HCT116 (cell line): ENCODE measurements at regions not wholly inside any gene's neighbourhood (a gene's known extent, or its start where the extent isn't known, plus 50 kb on each side); places are given as distances from the start of the nearest gene placed in this dataset.

Experiments
- ATAC-seq: fragments of 200-7000 bp; cut with Tn5 transposase; 2 replicates; pipeline ENCODE4 v1.9.1; 2020; ENCODE audit warnings: mild to moderate bottlenecking, moderate library complexity
- BruUV-seq: library from RNA; stranded (reverse); fragments of 400-500 nt; replicated peaks from 2 replicates; lab custom pipeline; 2021; lab: Mats Ljungman, UMichigan
- CTCF ChIA-PET: fragments of 300-600 bp; sonication (Branson Sonifier 250); formaldehyde crosslinking; loops from one replicate; lab custom pipeline; 2021; ENCODE audit warnings: antibody characterized with exemption; lab: Charles Lee
- POLR2A ChIA-PET: fragments of 300-600, 350-600 bp; sonication (Branson Sonifier 250); formaldehyde crosslinking; loops from one replicate; lab custom pipeline; 2021; ENCODE audit warnings: antibody characterized with exemption; lab: Charles Lee
- RAD21 ChIA-PET, 2 experiments: fragments of 300-600 bp; sonication (Branson Sonifier 250); formaldehyde crosslinking; loops; one replicate each; lab custom pipeline; 2023; ENCODE audit warnings: low total read pairs in 2 of 2; ENCODE audit not compliant: uncharacterized antibody in 2 of 2, unreplicated experiment in 2 of 2, low non-redundant PET in 1 of 2; lab: Charles Lee
- DNase-seq: peaks from one replicate; pipeline ENCODE4 v3.0.0-alpha.2; 2010; ENCODE audit warnings: low read depth, low spot score
- H2AFZ ChIP-seq: fragments of 200-600 bp; shearing (Covaris generic), sonication (generic); 2 replicates; pipeline ENCODE4 v1.6.1; 2017; ENCODE audit warnings: low read depth, mixed run types, mixed read lengths, antibody characterized with exemption, low read length; ENCODE audit not compliant: poor library complexity, severe bottlenecking
- H3K27ac ChIP-seq: 2 replicates; pipeline ENCODE4 v1.5.1; 2012; ENCODE audit warnings: low read depth, low read length
- H3K27me3 ChIP-seq: fragments of 200-600 bp; sonication (generic); 2 replicates; pipeline ENCODE4 v1.6.1; 2016; ENCODE audit warnings: mixed run types, low read length, mixed read lengths; ENCODE audit not compliant: insufficient read depth
- H3K36me3 ChIP-seq, 2 experiments: fragments of 200-500 bp in 1 of 2; fragments of 200-600 bp in 1 of 2; sonication (Bioruptor generic) in 1 of 2; sonication (generic) in 1 of 2; 2 replicates each; pipeline versions ENCODE4 v1.5.1 to v1.6.1; 2014 to 2016; ENCODE audit warnings: low read length in 2 of 2, inconsistent platforms in 1 of 2, mixed read lengths in 1 of 2, mixed run types in 1 of 2; ENCODE audit not compliant: insufficient read depth in 2 of 2, control insufficient read depth in 1 of 2
- H3K4me1 ChIP-seq, 2 experiments: fragments of 200-600 bp in 1 of 2; sonication (generic) in 1 of 2; 2 replicates each; pipeline versions ENCODE4 v1.5.1 to v1.6.1; 2012 to 2017; ENCODE audit warnings: low read length in 2 of 2, inconsistent platforms in 1 of 2, mild to moderate bottlenecking in 1 of 2, mixed read lengths in 1 of 2, mixed run types in 1 of 2, moderate library complexity in 1 of 2; ENCODE audit not compliant: insufficient read depth in 2 of 2, control insufficient read depth in 1 of 2
- H3K4me2 ChIP-seq: fragments of 200-600 bp; sonication (generic); 2 replicates; pipeline ENCODE4 v1.6.1; 2017; ENCODE audit warnings: mixed run types, low read length, mixed read lengths
- H3K4me3 ChIP-seq, 2 experiments: fragments of 200-600 bp in 1 of 2; sonication (generic) in 1 of 2; replicated peaks in 1 of 2; 2 replicates each; pipeline ENCODE4 v1.5.1; 2011 to 2016; ENCODE audit warnings: low read length in 2 of 2, control low read depth in 1 of 2, low read depth in 1 of 2, mild to moderate bottlenecking in 1 of 2, mixed read lengths in 1 of 2, mixed run types in 1 of 2
- H3K79me2 ChIP-seq: fragments of 200-600 bp; sonication (generic); 2 replicates; pipeline ENCODE4 v1.6.1; 2017; ENCODE audit warnings: mild to moderate bottlenecking, mixed run types, low read length, moderate library complexity, mixed read lengths; ENCODE audit not compliant: insufficient read depth
- H3K9ac ChIP-seq: fragments of 200-600 bp; sonication (generic); 2 replicates; pipeline ENCODE4 v1.6.1; 2016; ENCODE audit warnings: low read length, mixed read lengths
- H3K9me2 ChIP-seq: fragments of 200-600 bp; sonication (generic), shearing (Covaris generic); 2 replicates; pipeline ENCODE4 v1.6.1; 2017; ENCODE audit warnings: mixed run types, mild to moderate bottlenecking, moderate library complexity; ENCODE audit not compliant: insufficient read depth
- H3K9me3 ChIP-seq, 2 experiments: fragments of 200-500 bp in 1 of 2; fragments of 200-600 bp in 1 of 2; sonication (Bioruptor generic) in 1 of 2; sonication (generic) in 1 of 2; 2 replicates each; pipeline ENCODE4 v1.6.1; 2014 to 2017; ENCODE audit warnings: low read length in 2 of 2, mixed read lengths in 2 of 2, inconsistent platforms in 1 of 2, low read depth in 1 of 2, mild to moderate bottlenecking in 1 of 2, mixed run types in 1 of 2, moderate library complexity in 1 of 2; ENCODE audit not compliant: control insufficient read depth in 1 of 2, insufficient read depth in 1 of 2
- H4K20me1 ChIP-seq: fragments of 200-600 bp; sonication (generic), shearing (Covaris generic); 2 replicates; pipeline ENCODE4 v1.6.1; 2017; ENCODE audit warnings: mixed run types, mild to moderate bottlenecking, moderate library complexity; ENCODE audit not compliant: insufficient read depth
- CTCF ChIP-seq, 3 experiments: fragments of 200-600 bp in 1 of 3; sonication (generic) in 1 of 3; IDR thresholded peaks in 2 of 3; conservative IDR thresholded peaks in 1 of 3; 2 replicates each; pipeline ENCODE4 v1.5.1; 2012 to 2017; ENCODE audit warnings: low read depth in 2 of 3, low read length in 2 of 3, antibody characterized with exemption in 1 of 3, borderline replicate concordance in 1 of 3, control low read depth in 1 of 3, mild to moderate bottlenecking in 1 of 3, mixed read lengths in 1 of 3, mixed run types in 1 of 3, moderate library complexity in 1 of 3; ENCODE audit not compliant: insufficient read depth in 1 of 3
- ELF1 ChIP-seq: IDR thresholded peaks from 2 replicates; pipeline ENCODE4 v1.6.1; 2012; ENCODE audit warnings: low read depth, borderline replicate concordance
- FOSL1 ChIP-seq: IDR thresholded peaks from 2 replicates; pipeline ENCODE4 v1.6.1; 2012; ENCODE audit warnings: low read depth
- REST ChIP-seq: IDR thresholded peaks from 2 replicates; pipeline ENCODE4 v1.6.1; 2012; ENCODE audit warnings: low read depth
- intact Hi-C: fragments of 100-400 bp; cut with micrococcal nuclease; formaldehyde crosslinking; loops from 2 replicates; pipeline ENCODE4 v1.10.0; 2022

DNA sequence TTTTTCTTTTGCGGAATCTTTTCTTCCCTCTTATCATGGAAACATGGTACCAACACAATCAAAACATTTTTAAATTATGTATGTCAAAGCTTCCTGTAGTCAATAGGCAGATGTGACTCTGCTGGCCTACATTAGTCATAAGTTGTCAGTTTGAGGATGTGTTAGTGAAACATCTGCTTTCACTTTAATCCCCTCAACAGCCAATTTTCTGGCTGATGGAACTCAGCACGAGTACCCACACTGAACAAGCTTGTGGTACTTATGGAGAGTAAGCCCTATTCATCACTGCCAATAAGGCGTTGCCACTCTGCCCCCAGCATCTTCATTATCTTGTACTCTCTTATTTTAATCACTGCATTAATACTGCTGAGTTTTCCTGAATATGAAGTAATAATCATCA lies 1034.4 kb downstream of the CDH9 start:
- ChIA-PET RAD21 (no interaction called here), POLR2A (no interaction called here), CTCF (no interaction called here)
- intact Hi-C loops = no loop called here
- no peak overlapping the region for H3K27ac ChIP-seq
- no peaks in the 10 kb centered on the region for H3K27me3 ChIP-seq
- no peak for ATAC-seq
- TF ChIP-seq CTCF (IDR thresholded peaks at IDR 0.05 in 2 of 3, conservative IDR thresholded peaks at IDR 0.05 in 1 of 3; ENCODE audit: borderline replicate concordance in 1 of 3, insufficient read depth in 1 of 3, low read depth in 2 of 3, low read length in 2 of 3) = no peak
- TF ChIP-seq FOSL1 = no peak
- no peak for TF ChIP-seq ELF1
- no peak for TF ChIP-seq REST
- no peak overlapping the region for H3K9ac ChIP-seq
- H3K4me1 ChIP-seq = no peaks in the 10 kb centered on the region
- no peak overlapping the region for H2AFZ ChIP-seq
- no peak overlapping the region for H3K4me3 ChIP-seq
- no TSS peak for BruUV-seq
- no peaks in the 10 kb centered on the region for H3K9me2 ChIP-seq
- no peaks in the 10 kb centered on the region for H3K36me3 ChIP-seq
- DNase-seq = no peak
- H3K9me3 ChIP-seq = peaks cover 19 to 22% of the 10 kb centered on the region in 2 experiments
- no peak overlapping the region for H3K4me2 ChIP-seq
- H3K79me2 ChIP-seq = no peaks in the 10 kb centered on the region
- H4K20me1 ChIP-seq = no peaks in the 10 kb centered on the region
